SJCRH30 (cell line): ENCODE measurements at regions not wholly inside any gene's neighbourhood (a gene's known extent, or its start where the extent isn't known, plus 50 kb on each side); places are given as distances from the start of the nearest gene placed in this dataset.

Source experiments
- DNase-seq, 2 experiments: peaks; one replicate each; pipeline ENCODE4 v3.0.0-alpha.2; 2015 to 2020
- H3K27ac ChIP-seq: fragments of 250-450 bp; sonication (Bioruptor Pico); 2 replicates; pipeline ENCODE4 v1.5.1; 2020; ENCODE audit warnings: mild to moderate bottlenecking, moderate library complexity
- H3K27me3 ChIP-seq: fragments of 250-450 bp; sonication (Bioruptor Pico); 2 replicates; pipeline ENCODE4 v1.5.1; 2020; ENCODE audit warnings: mild to moderate bottlenecking, moderate library complexity
- H3K36me3 ChIP-seq: fragments of 250-450 bp; sonication (Bioruptor Pico); 2 replicates; pipeline ENCODE4 v1.5.1; 2020; ENCODE audit warnings: mild to moderate bottlenecking, moderate library complexity
- H3K4me1 ChIP-seq: fragments of 250-450 bp; sonication (Bioruptor Pico); 2 replicates; pipeline ENCODE4 v1.5.1; 2020; ENCODE audit warnings: mild to moderate bottlenecking, moderate library complexity
- H3K4me3 ChIP-seq: fragments of 250-450 bp; sonication (Bioruptor Pico); 2 replicates; pipeline ENCODE4 v1.5.1; 2020; ENCODE audit warnings: mild to moderate bottlenecking, moderate library complexity
- H3K9me3 ChIP-seq: fragments of 250-450 bp; sonication (Bioruptor Pico); replicated peaks from 2 replicates; pipeline ENCODE4 v1.5.1; 2020; ENCODE audit warnings: mild to moderate bottlenecking, moderate library complexity

DNA sequence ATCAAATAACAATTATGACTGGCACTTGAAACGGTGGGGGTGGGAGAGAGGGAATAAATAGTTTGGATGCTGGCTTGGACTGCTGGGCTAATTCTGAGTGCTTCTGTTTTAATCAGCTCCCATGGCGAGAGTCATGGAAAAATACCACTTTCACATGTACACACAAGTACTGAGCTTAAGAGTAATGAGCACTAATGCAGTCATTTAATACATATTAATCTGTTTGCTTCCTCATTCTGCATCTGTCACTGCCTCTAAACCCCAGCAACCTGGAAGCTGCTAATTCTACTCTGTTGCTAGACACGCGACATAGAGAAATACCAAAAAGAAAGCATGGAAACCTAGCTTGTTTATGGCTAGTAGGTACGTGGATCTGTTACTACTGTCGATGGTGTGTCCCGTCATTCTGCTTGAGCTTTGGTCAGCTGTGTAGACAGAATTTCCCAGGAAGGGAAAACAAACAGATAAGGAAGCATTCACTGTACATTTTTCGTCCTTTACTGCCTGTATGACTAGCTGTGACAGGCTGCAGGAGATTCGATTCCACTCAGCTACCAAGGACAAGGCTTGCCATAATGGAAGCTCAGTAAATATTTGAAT, 238.8 kb downstream of the BAMBI start:
- H3K4me3 ChIP-seq = no peak overlapping the region
- no peaks in the 10 kb centered on the region for H3K4me1 ChIP-seq

GRCh38 chr10:28920091-28920490, 242.8 kb downstream of the BAMBI start:
- Histone ChIP-seq H3K36me3 (no peaks in the 10 kb centered on the region), H3K27me3 (no peaks in the 10 kb centered on the region), H3K4me3 (no peak overlapping the region), H3K4me1 (no peaks in the 10 kb centered on the region), H3K9me3 (no peaks in the 10 kb centered on the region), H3K27ac (no peak overlapping the region)
- DNase-seq = no peak

More for the DNA sequence above, 238.8 kb downstream of the BAMBI start:
- DNase-seq = no peak
- H3K36me3 ChIP-seq = no peaks in the 10 kb centered on the region
- no peaks in the 10 kb centered on the region for H3K27me3 ChIP-seq
- H3K27ac ChIP-seq = no peak overlapping the region
- H3K9me3 ChIP-seq = no peaks in the 10 kb centered on the region

- H3K9me3 ChIP-seq = no peaks in the 10 kb centered on the region
- no peaks in the 10 kb centered on the region for H3K36me3 ChIP-seq
- H3K4me3 ChIP-seq = no peak overlapping the region
- no peaks in the 10 kb centered on the region for H3K27me3 ChIP-seq
- H3K4me1 ChIP-seq = no peaks in the 10 kb centered on the region
- H3K27ac ChIP-seq = no peak overlapping the region
- DNase-seq = no peak
These were observed 244.8 kb downstream of the BAMBI start for GRCh38 chr10:28922127-28922526.

- H3K36me3 ChIP-seq = no peaks in the 10 kb centered on the region
- H3K9me3 ChIP-seq = no peaks in the 10 kb centered on the region
- no peaks in the 10 kb centered on the region for H3K27me3 ChIP-seq
- no peak overlapping the region for H3K4me3 ChIP-seq
- H3K27ac ChIP-seq = no peak overlapping the region
- no peaks in the 10 kb centered on the region for H3K4me1 ChIP-seq
- no peak for DNase-seq
These were observed 245.5 kb downstream of the BAMBI start for GRCh38 chr10:28922861-28923260.

- no peak overlapping the region for H3K27ac ChIP-seq
- no peaks in the 10 kb centered on the region for H3K36me3 ChIP-seq
- H3K4me1 ChIP-seq = no peaks in the 10 kb centered on the region
- no peaks in the 10 kb centered on the region for H3K27me3 ChIP-seq
- no peak for DNase-seq
- H3K9me3 ChIP-seq = no peaks in the 10 kb centered on the region
- H3K4me3 ChIP-seq = no peak overlapping the region
These were observed 247.4 kb downstream of the BAMBI start for GRCh38 chr10:28924717-28925116.

GRCh38 chr10:28925121-28925663, 247.9 kb downstream of the BAMBI start:
- Histone ChIP-seq H3K4me3 (no peak overlapping the region), H3K4me1 (no peaks in the 10 kb centered on the region), H3K27ac (no peak overlapping the region), H3K9me3 (no peaks in the 10 kb centered on the region), H3K36me3 (no peaks in the 10 kb centered on the region), H3K27me3 (no peaks in the 10 kb centered on the region)
- DNase-seq = no peak

DNA sequence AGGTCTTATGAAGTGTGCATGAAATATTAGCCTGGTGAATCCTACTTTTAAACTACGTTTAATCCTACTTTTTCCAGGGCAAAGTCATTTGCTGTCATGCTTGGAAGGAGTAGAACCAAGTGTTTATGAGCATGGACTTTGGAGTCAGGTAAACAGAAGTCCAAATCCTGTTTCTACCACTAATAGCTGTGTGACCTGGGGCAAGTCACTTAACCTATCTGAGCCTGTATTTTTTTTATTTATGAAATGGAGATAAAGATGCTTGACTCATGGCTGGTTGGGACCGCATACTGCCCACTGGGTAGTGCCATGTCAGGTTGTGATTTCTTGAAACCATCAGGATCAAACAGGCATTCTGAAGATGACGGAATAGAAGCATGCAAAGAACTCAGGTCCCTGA, 249.6 kb downstream of the BAMBI start:
- H3K27ac ChIP-seq = no peak overlapping the region
- no peak for DNase-seq

DNA sequence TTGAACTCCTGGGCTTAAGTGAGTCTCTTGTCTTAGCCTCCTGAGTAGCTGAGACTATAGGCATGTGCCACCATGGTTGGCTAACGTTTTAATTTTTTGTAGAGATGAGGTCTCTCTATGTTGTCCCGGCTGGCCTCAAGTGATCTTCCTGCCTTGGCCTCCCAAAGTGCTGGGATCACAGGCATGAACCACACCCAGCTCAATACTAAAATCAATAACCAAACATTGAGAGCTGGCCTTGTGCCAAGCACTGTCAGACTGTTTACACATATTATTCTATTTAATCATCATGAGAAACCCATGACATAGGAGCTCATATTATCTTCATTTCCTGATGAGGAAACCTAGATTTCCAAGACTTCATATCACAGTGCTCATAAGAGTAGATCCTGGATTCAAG, 251.2 kb downstream of the BAMBI start:
- Histone ChIP-seq H3K27me3 (no peaks in the 10 kb centered on the region; the same call in 1 of the 2 replicates), H3K27ac (no peak overlapping the region), H3K4me3 (no peak overlapping the region), H3K9me3 (no peaks in the 10 kb centered on the region), H3K36me3 (no peaks in the 10 kb centered on the region), H3K4me1 (no peaks in the 10 kb centered on the region)
- no peak for DNase-seq

More for the DNA sequence above, 249.6 kb downstream of the BAMBI start:
- H3K27me3 ChIP-seq = no peaks in the 10 kb centered on the region
- no peaks in the 10 kb centered on the region for H3K9me3 ChIP-seq
- no peaks in the 10 kb centered on the region for H3K36me3 ChIP-seq
- H3K4me1 ChIP-seq = no peaks in the 10 kb centered on the region
- no peak overlapping the region for H3K4me3 ChIP-seq

- Histone ChIP-seq H3K27me3 (no peaks in the 10 kb centered on the region; the same call in 1 of the 2 replicates), H3K9me3 (no peaks in the 10 kb centered on the region), H3K4me3 (no peak overlapping the region), H3K36me3 (no peaks in the 10 kb centered on the region), H3K4me1 (no peaks in the 10 kb centered on the region), H3K27ac (no peak overlapping the region)
- no peak for DNase-seq
These were observed 252.6 kb downstream of the BAMBI start for GRCh38 chr10:28929942-28930341.

GRCh38 chr10:28930514-28931495, 253.5 kb downstream of the BAMBI start:
- Histone ChIP-seq H3K9me3 (no peaks in the 10 kb centered on the region), H3K27ac (no peak overlapping the region), H3K36me3 (no peaks in the 10 kb centered on the region), H3K4me1 (no peaks in the 10 kb centered on the region), H3K27me3 (no peaks in the 10 kb centered on the region; the same call in 1 of the 2 replicates), H3K4me3 (no peak overlapping the region)
- no peak for DNase-seq

GRCh38 chr10:28935061-28935460, 257.7 kb downstream of the BAMBI start:
- DNase-seq = no peak
- H3K27ac ChIP-seq = no peak overlapping the region
- no peaks in the 10 kb centered on the region; the same call in 1 of the 2 replicates for H3K27me3 ChIP-seq
- H3K36me3 ChIP-seq = no peaks in the 10 kb centered on the region
- no peak overlapping the region for H3K4me3 ChIP-seq
- peaks cover 4% of the 10 kb centered on the region; the same call in 1 of the 2 replicates for H3K4me1 ChIP-seq
- no peaks in the 10 kb centered on the region for H3K9me3 ChIP-seq

DNA sequence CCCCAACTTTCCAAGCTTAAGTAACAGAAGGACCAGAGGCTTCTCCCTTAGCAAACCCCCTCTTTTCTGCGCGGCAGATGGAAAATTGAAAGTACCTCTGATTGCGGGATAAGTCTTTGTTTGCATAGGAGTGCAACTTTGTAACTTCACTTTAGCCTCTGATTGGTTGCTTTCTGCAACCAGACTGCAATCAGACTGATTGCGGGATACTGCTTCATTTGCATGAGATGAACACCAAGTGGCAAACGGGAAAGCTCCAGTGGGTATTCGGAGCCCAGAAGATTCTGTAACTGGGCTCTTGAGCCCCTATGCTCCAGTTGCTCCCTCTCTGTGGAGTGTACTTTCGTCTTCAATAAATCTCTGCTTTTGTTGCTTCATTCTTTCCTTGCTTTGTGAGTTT, 260.6 kb downstream of the BAMBI start:
- H3K4me3 ChIP-seq = no peak overlapping the region
- H3K27ac ChIP-seq = no peak overlapping the region
- H3K36me3 ChIP-seq = no peaks in the 10 kb centered on the region
- no peak for DNase-seq
- no peaks in the 10 kb centered on the region for H3K9me3 ChIP-seq
- H3K27me3 ChIP-seq = no peaks in the 10 kb centered on the region; the same call in 1 of the 2 replicates
- H3K4me1 ChIP-seq = peaks cover 9% of the 10 kb centered on the region; the same call in 1 of the 2 replicates

- Histone ChIP-seq H3K4me3 (peak overlapping the region; percentile 48; the same call in 1 of the 2 replicates), H3K27me3 (no peaks in the 10 kb centered on the region), H3K9me3 (no peaks in the 10 kb centered on the region), H3K36me3 (no peaks in the 10 kb centered on the region), H3K27ac (no peak overlapping the region; the same call in 1 of the 2 replicates), H3K4me1 (peaks cover 9% of the 10 kb centered on the region; the same call in 1 of the 2 replicates)
- peak in 1 of 2 experiments; percentile 3 for DNase-seq
These were observed 261.4 kb downstream of the BAMBI start for GRCh38 chr10:28938745-28939144.

- Histone ChIP-seq H3K27ac (peak overlapping the region; percentile 91), H3K9me3 (no peaks in the 10 kb centered on the region), H3K27me3 (no peaks in the 10 kb centered on the region), H3K4me3 (peak overlapping the region; percentile 48), H3K4me1 (peaks cover 9% of the 10 kb centered on the region; the same call in 1 of the 2 replicates), H3K36me3 (no peaks in the 10 kb centered on the region)
- peak; percentile 93 to 95 for DNase-seq
These were observed 262.2 kb downstream of the BAMBI start for GRCh38 chr10:28939281-28940157.
